ENCODE measurements at regions not wholly inside any gene's neighbourhood (a gene's known extent, or its start where the extent isn't known, plus 50 kb on each side); places are given as distances from the start of the nearest gene placed in this dataset.
"Not testable (repeated sequence)": the region's sequence is repeated elsewhere in the genome, so short reads cannot be mapped to it uniquely, and the experiment has no call there.

DNA sequence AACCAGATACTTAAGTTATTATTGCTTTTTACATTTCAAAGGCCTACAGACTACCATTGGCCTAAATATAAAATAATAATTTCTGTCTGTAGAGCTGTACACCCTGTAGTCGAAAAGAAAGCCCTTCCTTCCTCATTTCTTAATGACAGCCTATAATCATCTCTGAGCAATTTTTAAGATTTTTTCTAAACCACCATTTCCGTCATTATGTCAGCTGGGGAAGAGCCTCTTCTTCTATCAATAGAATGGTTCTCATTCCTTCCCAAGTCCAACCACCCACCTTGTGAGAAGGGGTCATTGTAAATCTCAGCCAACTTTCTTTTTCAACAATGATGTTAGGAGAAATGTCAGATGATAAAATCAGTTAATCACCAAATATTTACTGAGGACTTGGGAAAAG, 91.8 kb downstream of the PLEKHG1 start:
- Histone ChIP-seq H3K27me3 (no peaks in the 10 kb centered on the region), H3K27ac (no peak overlapping the region), H3K4me3 (no peak overlapping the region), H3K4me1 (peaks cover 0 to 38% (median 10%) of the 10 kb centered on the region in 4 donors), H3K36me3 (no peaks in the 10 kb centered on the region), H3K9me3 (no peaks in the 10 kb centered on the region)
- TF ChIP-seq POLR2AphosphoS5 (IDR thresholded peaks at IDR 0.05) (no peak), EP300 (IDR thresholded peaks at IDR 0.05; ENCODE audit: low read depth) (no peak), POLR2A (IDR thresholded peaks at IDR 0.05) (no peak)
- TF ChIP-seq, protein P1, sequence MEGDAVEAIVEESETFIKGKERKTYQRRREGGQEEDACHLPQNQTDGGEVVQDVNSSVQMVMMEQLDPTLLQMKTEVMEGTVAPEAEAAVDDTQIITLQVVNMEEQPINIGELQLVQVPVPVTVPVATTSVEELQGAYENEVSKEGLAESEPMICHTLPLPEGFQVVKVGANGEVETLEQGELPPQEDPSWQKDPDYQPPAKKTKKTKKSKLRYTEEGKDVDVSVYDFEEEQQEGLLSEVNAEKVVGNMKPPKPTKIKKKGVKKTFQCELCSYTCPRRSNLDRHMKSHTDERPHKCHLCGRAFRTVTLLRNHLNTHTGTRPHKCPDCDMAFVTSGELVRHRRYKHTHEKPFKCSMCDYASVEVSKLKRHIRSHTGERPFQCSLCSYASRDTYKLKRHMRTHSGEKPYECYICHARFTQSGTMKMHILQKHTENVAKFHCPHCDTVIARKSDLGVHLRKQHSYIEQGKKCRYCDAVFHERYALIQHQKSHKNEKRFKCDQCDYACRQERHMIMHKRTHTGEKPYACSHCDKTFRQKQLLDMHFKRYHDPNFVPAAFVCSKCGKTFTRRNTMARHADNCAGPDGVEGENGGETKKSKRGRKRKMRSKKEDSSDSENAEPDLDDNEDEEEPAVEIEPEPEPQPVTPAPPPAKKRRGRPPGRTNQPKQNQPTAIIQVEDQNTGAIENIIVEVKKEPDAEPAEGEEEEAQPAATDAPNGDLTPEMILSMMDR (IDR thresholded peaks at IDR 0.05): no peak
- WGBS, 2 donors (ENCODE audit: low coverage in 1 of 2): 64 to 86% methylated on average over 2 of the region's 2 CpGs
- DNase-seq: no peak
- intact Hi-C loops (cut with DNase I; ENCODE audit: low total_unique reads) (no loop called here), in situ Hi-C loops (cut with MboI; ENCODE audit: low pct_ligation_motif_present in 1 of 4, low pct_unique_long_range_greater_than_20kb in 1 of 4, low sequenced_read_pairs in 3 of 4) (no loop called here)

DNA sequence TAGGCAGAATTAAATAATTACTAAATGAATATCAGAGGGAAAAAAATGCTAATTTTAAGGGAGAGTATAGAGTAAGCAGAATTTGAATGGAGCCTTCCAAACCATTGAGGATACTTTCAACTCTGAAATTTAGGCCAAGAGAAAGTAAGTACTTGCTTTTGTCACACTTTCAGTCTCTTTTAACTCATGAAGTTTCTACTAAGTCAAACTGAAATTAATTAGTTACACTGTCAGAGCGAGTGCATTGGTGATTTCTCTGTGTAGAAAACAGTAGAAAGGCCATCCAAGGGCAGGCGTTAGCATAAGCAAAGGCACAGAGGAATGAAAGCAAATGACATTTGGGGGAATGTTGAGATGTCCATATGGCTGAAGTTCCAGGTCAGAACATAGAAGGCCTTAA, 92.9 kb downstream of the PLEKHG1 start:
- in situ Hi-C loops (cut with MboI; ENCODE audit: low pct_ligation_motif_present in 1 of 4, low pct_unique_long_range_greater_than_20kb in 1 of 4, low sequenced_read_pairs in 3 of 4) (no loop called here), intact Hi-C loops (cut with DNase I; ENCODE audit: low total_unique reads) (no loop called here)
- H3K9me3 ChIP-seq: no peaks in the 10 kb centered on the region
- no peak overlapping the region for H3K4me3 ChIP-seq
- no peaks in the 10 kb centered on the region for H3K36me3 ChIP-seq
- 54 to 65% methylated on average over 2 of the region's 2 CpGs for WGBS, 2 donors (ENCODE audit: low coverage in 1 of 2)
- H3K27ac ChIP-seq: no peak overlapping the region
- H3K4me1 ChIP-seq: peaks cover 0 to 32% (median 5%) of the 10 kb centered on the region in 4 donors
- TF ChIP-seq POLR2A (IDR thresholded peaks at IDR 0.05): no peak
- no peak for TF ChIP-seq EP300 (IDR thresholded peaks at IDR 0.05; ENCODE audit: low read depth)
- no peak for TF ChIP-seq POLR2AphosphoS5 (IDR thresholded peaks at IDR 0.05)
- DNase-seq: no peak
- no peaks in the 10 kb centered on the region for H3K27me3 ChIP-seq

DNA sequence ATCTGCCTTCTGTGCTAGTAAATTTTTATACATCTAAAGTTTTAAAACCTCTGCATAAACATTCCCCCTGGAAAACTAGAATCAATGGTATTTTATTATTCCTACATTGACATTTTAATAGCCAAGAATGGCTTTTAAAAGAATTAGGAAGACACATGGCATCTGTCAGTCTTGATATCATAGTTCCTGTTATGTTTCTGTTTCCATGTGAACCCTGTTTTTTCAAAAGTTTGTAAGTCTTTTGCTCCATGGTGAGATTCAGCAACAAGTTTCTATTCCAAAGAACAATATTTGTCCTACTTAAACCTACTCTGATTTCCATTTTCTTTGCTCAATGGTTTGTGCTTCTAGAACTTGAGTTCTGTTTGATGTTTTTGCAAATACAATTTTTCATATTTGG, 95.2 kb downstream of the PLEKHG1 start:
- TF ChIP-seq POLR2AphosphoS5 (IDR thresholded peaks at IDR 0.05): no peak
- TF ChIP-seq EP300 (IDR thresholded peaks at IDR 0.05; ENCODE audit: low read depth): no peak
- no peak for TF ChIP-seq POLR2A (IDR thresholded peaks at IDR 0.05)
- TF ChIP-seq, protein P1 (IDR thresholded peaks at IDR 0.05): no peak
- intact Hi-C loops (cut with DNase I; ENCODE audit: low total_unique reads) (no loop called here), in situ Hi-C loops (cut with MboI; ENCODE audit: low pct_ligation_motif_present in 1 of 4, low pct_unique_long_range_greater_than_20kb in 1 of 4, low sequenced_read_pairs in 3 of 4) (no loop called here)
- DNase-seq: no peak
- Histone ChIP-seq H3K27me3 (no peaks in the 10 kb centered on the region), H3K27ac (no peak overlapping the region), H3K36me3 (no peaks in the 10 kb centered on the region), H3K4me1 (peaks cover 0 to 22% (median 3%) of the 10 kb centered on the region in 4 donors), H3K9me3 (no peaks in the 10 kb centered on the region), H3K4me3 (no peak overlapping the region)

DNA sequence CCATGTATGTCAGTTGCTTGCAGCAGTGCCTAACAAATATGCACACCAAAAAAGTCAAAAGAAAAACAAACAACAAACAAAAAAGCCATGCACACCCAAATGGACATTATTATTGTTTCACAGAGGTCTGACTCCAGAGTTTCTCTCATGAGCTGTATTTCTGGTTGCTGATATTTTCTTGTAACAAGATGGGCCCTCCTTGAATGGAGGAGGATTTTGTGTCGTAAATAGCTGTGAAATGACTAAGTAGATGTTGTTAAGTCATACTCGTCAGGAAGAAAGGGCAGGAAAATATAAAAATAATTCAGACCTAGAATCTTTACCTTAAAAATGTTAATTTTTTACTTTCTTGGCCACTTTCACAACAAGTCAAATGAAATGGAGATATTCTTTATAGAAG, 96.0 kb downstream of the PLEKHG1 start:
- 53 to 55% methylated on average over 2 of the region's 2 CpGs for WGBS, 2 donors (ENCODE audit: low coverage in 1 of 2)
- DNase-seq: no peak
- H3K9me3 ChIP-seq: no peaks in the 10 kb centered on the region
- intact Hi-C loops (cut with DNase I; ENCODE audit: low total_unique reads) (no loop called here), in situ Hi-C loops (cut with MboI; ENCODE audit: low pct_ligation_motif_present in 1 of 4, low pct_unique_long_range_greater_than_20kb in 1 of 4, low sequenced_read_pairs in 3 of 4) (no loop called here)
- peaks cover 0 to 22% (median 3%) of the 10 kb centered on the region in 4 donors for H3K4me1 ChIP-seq
- H3K36me3 ChIP-seq: no peaks in the 10 kb centered on the region
- no peak overlapping the region for H3K4me3 ChIP-seq
- no peaks in the 10 kb centered on the region for H3K27me3 ChIP-seq
- H3K27ac ChIP-seq: no peak overlapping the region
- no peak for TF ChIP-seq POLR2AphosphoS5 (IDR thresholded peaks at IDR 0.05)
- TF ChIP-seq EP300 (IDR thresholded peaks at IDR 0.05; ENCODE audit: low read depth): no peak
- TF ChIP-seq, protein P1 (IDR thresholded peaks at IDR 0.05): no peak
- no peak for TF ChIP-seq POLR2A (IDR thresholded peaks at IDR 0.05)

DNA sequence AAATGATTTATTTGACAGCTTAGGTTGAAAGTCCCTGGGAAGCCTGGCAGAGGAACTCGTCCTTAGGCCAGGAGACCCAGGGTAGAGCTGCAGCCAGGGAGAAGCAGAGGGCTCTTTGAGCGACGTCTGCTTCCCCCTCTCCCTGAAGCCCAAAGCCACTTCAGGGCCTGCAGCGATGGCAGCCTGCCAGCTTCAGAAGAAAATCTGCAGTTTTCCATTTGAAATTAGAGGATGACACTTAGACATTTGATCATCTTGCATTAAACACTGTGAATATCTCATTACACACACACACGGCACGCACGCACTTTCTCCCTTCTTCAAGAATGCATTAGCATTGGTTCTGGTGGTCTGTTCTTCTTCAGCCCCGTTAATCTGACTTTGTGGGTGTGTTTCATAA, 96.5 kb downstream of the PLEKHG1 start:
- no peak for DNase-seq
- intact Hi-C loops (cut with DNase I; ENCODE audit: low total_unique reads) (no loop called here), in situ Hi-C loops (cut with MboI; ENCODE audit: low pct_ligation_motif_present in 1 of 4, low pct_unique_long_range_greater_than_20kb in 1 of 4, low sequenced_read_pairs in 3 of 4) (no loop called here)
- Histone ChIP-seq H3K36me3 (no peaks in the 10 kb centered on the region), H3K4me3 (no peak overlapping the region), H3K9me3 (no peaks in the 10 kb centered on the region), H3K4me1 (peaks cover 0 to 22% (median 3%) of the 10 kb centered on the region in 4 donors), H3K27me3 (no peaks in the 10 kb centered on the region), H3K27ac (no peak overlapping the region)
- WGBS, 2 donors (ENCODE audit: low coverage in 1 of 2): 30 to 64% methylated on average over 3 to 8 of the region's 8 CpGs
- TF ChIP-seq, protein P1 (IDR thresholded peaks at IDR 0.05): no peak
- TF ChIP-seq EP300 (IDR thresholded peaks at IDR 0.05; ENCODE audit: low read depth): no peak
- TF ChIP-seq POLR2A (IDR thresholded peaks at IDR 0.05): no peak
- no peak for TF ChIP-seq POLR2AphosphoS5 (IDR thresholded peaks at IDR 0.05)

DNA sequence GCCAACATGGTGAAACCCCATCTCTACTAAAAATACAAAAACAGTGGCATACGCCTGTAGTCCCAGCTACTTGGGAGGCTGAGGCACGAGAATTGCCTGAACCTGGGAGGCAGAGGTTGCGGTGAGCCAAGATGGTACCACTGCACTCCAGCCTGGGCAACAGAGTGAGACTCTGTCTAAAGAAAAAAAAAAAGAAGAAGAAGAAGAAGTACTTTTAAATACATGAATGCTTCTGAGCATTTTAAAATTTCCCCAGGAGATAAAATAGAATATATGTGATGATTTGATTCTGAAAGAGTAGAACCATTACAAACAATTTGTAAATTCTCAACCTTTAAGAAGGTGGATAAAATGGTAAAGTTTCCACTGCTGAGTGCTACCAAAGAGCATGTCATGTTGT, 97.2 kb downstream of the PLEKHG1 start:
- H3K4me1 ChIP-seq: peaks cover 0 to 22% (median 3%) of the 10 kb centered on the region in 4 donors
- H3K27ac ChIP-seq; in situ Hi-C loops (cut with MboI; ENCODE audit: low pct_ligation_motif_present in 1 of 4, low pct_unique_long_range_greater_than_20kb in 1 of 4, low sequenced_read_pairs in 3 of 4); H3K9me3 ChIP-seq; DNase-seq; H3K36me3 ChIP-seq; intact Hi-C loops (cut with DNase I; ENCODE audit: low total_unique reads); H3K27me3 ChIP-seq; H3K4me3 ChIP-seq: not testable (repeated sequence)
- 84% methylated on average over 3 of the region's 3 CpGs; no CpG with 5 or more reads in 1 of the 2 donors for WGBS, 2 donors (ENCODE audit: low coverage in 1 of 2)
